Retinal pigment epithelial cell (primary cell): ENCODE measurements at regions not wholly inside any gene's neighbourhood (a gene's known extent, or its start where the extent isn't known, plus 50 kb on each side); places are given as distances from the start of the nearest gene placed in this dataset.
"Not testable (repeated sequence)": the region's sequence is repeated elsewhere in the genome, so short reads cannot be mapped to it uniquely, and the experiment has no call there.

Experiments used
- DNase-seq: peaks from one replicate; pipeline ENCODE4 v3.0.0-alpha.2; 2010; ENCODE audit warnings: low read depth
- H3K4me3 ChIP-seq: 2 replicates; pipeline ENCODE4 v1.5.1; 2011; ENCODE audit warnings: mild to moderate bottlenecking, low read length, control low read depth, moderate library complexity
- CTCF ChIP-seq: conservative IDR thresholded peaks from 2 replicates; pipeline ENCODE4 v1.5.1; 2011; ENCODE audit warnings: low read depth, low read length, control low read depth, inconsistent platforms

GRCh38 chr18:70709144-70709543 is 420.3 kb downstream of the SOCS6 start:
- DNase-seq = no peak
- no peak overlapping the region for H3K4me3 ChIP-seq
- no peak for TF ChIP-seq CTCF

GRCh38 chr18:70705831-70706416 is 417.1 kb downstream of the SOCS6 start:
- TF ChIP-seq CTCF = no peak
- DNase-seq = no peak

GRCh38 chr18:70700496-70700895 is 411.7 kb downstream of the SOCS6 start:
- DNase-seq = no peak
- no peak for TF ChIP-seq CTCF
- H3K4me3 ChIP-seq = no peak overlapping the region

More at GRCh38 chr18:70705831-70706416, 417.1 kb downstream of the SOCS6 start:
- no peak overlapping the region for H3K4me3 ChIP-seq

- DNase-seq = no peak
- TF ChIP-seq CTCF = no peak
These were observed 409.7 kb downstream of the SOCS6 start for GRCh38 chr18:70698574-70698973.

GRCh38 chr18:70693246-70693645 is 404.4 kb downstream of the SOCS6 start:
- no peak for TF ChIP-seq CTCF
- no peak for DNase-seq
- H3K4me3 ChIP-seq = no peak overlapping the region

More at GRCh38 chr18:70698574-70698973, 409.7 kb downstream of the SOCS6 start:
- H3K4me3 ChIP-seq = no peak overlapping the region

GRCh38 chr18:70689765-70690164 is 400.9 kb downstream of the SOCS6 start:
- not testable (repeated sequence) for H3K4me3 ChIP-seq, DNase-seq

GRCh38 chr18:70688286-70688685 is 399.4 kb downstream of the SOCS6 start:
- H3K4me3 ChIP-seq = no peak overlapping the region
- no peak for DNase-seq
- no peak for TF ChIP-seq CTCF
